ENCODE measurements at regions not wholly inside any gene's neighbourhood (a gene's known extent, or its start where the extent isn't known, plus 50 kb on each side); places are given as distances from the start of the nearest gene placed in this dataset.
A peak's percentile ranks its signal among the peaks of the same experiment; 100 is the strongest.

DNA sequence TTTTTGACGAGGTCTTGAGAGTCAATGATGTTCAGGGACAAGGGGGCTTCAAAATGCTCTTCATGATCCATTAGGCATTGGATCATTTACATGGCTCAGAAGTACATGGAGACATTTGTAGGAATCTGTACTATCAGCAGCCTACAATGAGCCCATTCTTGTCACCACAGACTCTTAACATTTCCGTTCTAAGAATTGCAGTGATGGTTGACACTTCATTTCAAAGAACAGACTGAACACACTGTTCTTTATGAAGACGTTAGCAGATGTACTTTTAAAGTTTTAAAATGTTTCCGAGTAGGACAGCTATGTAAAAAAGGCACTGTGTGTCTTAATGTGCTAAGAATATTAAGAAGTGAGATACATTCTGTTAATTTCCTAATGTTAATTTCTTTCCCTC is 97.3 kb upstream of the GOT2 start:
- no peaks in the 10 kb centered on the region for H3K9me3 ChIP-seq (ENCODE audit: control insufficient read depth, insufficient read depth, low read length)
- no CpG with 5 or more reads among the region's 4 CpGs for WGBS (ENCODE audit: insufficient coverage, insufficient read length)
- no peaks in the 10 kb centered on the region for H3K36me3 ChIP-seq (ENCODE audit: control insufficient read depth, insufficient read depth, low read length)
- H3K27me3 ChIP-seq (ENCODE audit: control insufficient read depth, insufficient read depth, low read length), result no peaks in the 10 kb centered on the region
- H3K4me3 ChIP-seq (ENCODE audit: low read length), result no peak overlapping the region
- no peaks in the 10 kb centered on the region for H3K4me1 ChIP-seq (ENCODE audit: control insufficient read depth, insufficient read depth, low read length)
- no peak for DNase-seq (ENCODE audit: low read depth, low spot score)
- no peak overlapping the region for H3K27ac ChIP-seq (ENCODE audit: low read length)

DNA sequence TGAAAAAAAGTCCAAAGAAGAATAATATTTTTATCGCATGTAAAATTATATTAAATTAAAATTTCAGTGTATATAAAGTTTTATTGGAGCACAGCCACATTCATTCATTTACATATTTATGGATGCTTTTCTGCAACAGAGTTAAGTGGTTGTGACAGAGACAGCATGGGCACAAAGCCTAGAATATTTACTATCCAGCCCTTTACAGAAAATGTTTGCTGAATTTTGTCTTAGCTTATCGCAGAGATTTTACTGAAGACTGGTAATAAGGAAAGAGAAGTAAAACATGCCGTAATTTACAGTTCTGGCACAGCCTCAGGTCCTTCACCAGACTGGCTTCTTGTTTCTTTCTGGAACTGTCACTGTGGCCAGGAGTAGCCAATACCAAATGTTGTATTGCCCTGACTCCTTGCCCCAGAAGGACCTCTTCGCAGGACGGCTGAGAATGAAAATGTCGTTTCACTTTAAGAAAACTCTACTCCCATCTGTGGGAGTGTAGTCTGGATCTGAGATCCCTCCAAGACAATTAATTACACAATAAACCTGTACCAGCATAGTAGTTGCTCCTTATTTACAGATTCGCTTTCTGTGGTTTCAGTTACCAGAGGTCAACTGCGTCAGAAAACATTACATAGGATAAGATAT is 94.9 kb upstream of the GOT2 start:
- no peak for DNase-seq (ENCODE audit: low read depth, low spot score)
- Histone ChIP-seq H3K4me3 (ENCODE audit: low read length) (no peak overlapping the region), H3K27me3 (ENCODE audit: control insufficient read depth, insufficient read depth, low read length) (no peaks in the 10 kb centered on the region), H3K4me1 (ENCODE audit: control insufficient read depth, insufficient read depth, low read length) (no peaks in the 10 kb centered on the region), H3K36me3 (ENCODE audit: control insufficient read depth, insufficient read depth, low read length) (no peaks in the 10 kb centered on the region), H3K27ac (ENCODE audit: low read length) (no peak overlapping the region), H3K9me3 (ENCODE audit: control insufficient read depth, insufficient read depth, low read length) (no peaks in the 10 kb centered on the region)
- WGBS (ENCODE audit: insufficient coverage, insufficient read length), result no CpG with 5 or more reads among the region's 8 CpGs

DNA sequence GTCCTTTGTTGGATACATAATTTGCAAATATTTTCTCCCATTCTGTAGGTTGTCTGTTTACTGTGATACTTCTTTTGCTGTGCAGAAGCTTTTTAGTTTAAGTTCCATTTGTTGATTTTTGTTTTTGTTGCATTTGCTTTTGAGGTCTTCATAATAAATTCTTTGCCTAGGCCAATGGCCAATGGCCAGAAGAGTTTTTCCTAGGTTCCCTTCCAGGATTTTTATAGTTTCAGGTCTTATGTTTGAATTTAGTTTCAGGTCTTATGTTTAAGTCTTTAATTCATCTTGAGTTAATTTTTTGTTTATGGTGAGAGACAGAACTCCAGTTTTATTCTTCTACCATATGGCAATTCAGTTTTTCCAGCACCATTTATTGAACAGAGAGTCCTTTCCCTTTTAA is 90.1 kb upstream of the GOT2 start:
- Histone ChIP-seq H3K27ac (ENCODE audit: low read length) (no peak overlapping the region), H3K4me1 (ENCODE audit: control insufficient read depth, insufficient read depth, low read length) (no peaks in the 10 kb centered on the region), H3K36me3 (ENCODE audit: control insufficient read depth, insufficient read depth, low read length) (no peaks in the 10 kb centered on the region), H3K27me3 (ENCODE audit: control insufficient read depth, insufficient read depth, low read length) (no peaks in the 10 kb centered on the region), H3K4me3 (ENCODE audit: low read length) (no peak overlapping the region), H3K9me3 (ENCODE audit: control insufficient read depth, insufficient read depth, low read length) (no peaks in the 10 kb centered on the region)
- no peak for DNase-seq (ENCODE audit: low read depth, low spot score)

DNA sequence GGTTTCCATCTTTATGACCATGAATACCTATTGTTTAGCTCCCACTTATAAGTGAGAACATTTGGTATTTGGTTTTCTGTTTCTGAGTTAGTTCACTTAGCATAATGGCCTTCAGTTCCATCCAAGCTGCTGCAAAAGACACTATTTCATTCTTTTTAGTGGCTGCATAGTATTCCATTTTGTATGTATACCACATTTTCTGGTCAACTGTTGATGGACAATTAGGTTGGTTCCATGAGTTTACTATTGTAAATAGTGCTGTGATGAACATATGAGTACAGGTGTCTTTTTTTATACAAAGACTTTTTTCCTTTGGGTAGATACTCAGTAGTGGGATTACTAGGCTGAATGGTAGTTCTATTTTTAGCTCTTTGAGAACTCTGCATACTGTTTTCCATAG is 87.8 kb upstream of the GOT2 start:
- no peak for DNase-seq (ENCODE audit: low read depth, low spot score)
- H3K4me1 ChIP-seq (ENCODE audit: control insufficient read depth, insufficient read depth, low read length), result no peaks in the 10 kb centered on the region
- no peak overlapping the region for H3K4me3 ChIP-seq (ENCODE audit: low read length)
- H3K27ac ChIP-seq (ENCODE audit: low read length), result no peak overlapping the region
- H3K9me3 ChIP-seq (ENCODE audit: control insufficient read depth, insufficient read depth, low read length), result no peaks in the 10 kb centered on the region
- H3K36me3 ChIP-seq (ENCODE audit: control insufficient read depth, insufficient read depth, low read length), result no peaks in the 10 kb centered on the region
- H3K27me3 ChIP-seq (ENCODE audit: control insufficient read depth, insufficient read depth, low read length), result no peaks in the 10 kb centered on the region

DNA sequence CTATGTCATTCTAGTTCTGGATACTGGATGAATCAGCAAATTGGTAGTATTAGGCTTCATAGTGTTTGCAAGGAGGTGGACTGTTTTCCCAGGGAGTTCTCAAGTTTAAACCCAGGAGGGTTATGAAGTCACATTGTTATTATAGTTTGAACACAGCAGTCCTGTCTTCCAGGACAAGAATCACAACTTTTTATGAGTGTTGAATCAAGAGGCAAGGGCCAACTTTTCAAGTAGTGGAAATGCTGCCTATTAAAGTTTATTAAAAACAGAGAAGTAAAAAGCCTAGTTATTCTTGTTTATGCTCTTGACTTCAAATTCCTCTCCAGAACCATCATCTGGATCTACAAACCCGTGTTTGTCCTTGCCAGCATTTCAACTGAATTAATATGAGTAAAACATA is 86.3 kb upstream of the GOT2 start:
- no peaks in the 10 kb centered on the region for H3K27me3 ChIP-seq (ENCODE audit: control insufficient read depth, insufficient read depth, low read length)
- no peaks in the 10 kb centered on the region for H3K4me1 ChIP-seq (ENCODE audit: control insufficient read depth, insufficient read depth, low read length)
- H3K27ac ChIP-seq (ENCODE audit: low read length), result no peak overlapping the region
- no CpG with 5 or more reads among the region's 1 CpG for WGBS (ENCODE audit: insufficient coverage, insufficient read length)
- no peak overlapping the region for H3K4me3 ChIP-seq (ENCODE audit: low read length)
- no peak for DNase-seq (ENCODE audit: low read depth, low spot score)
- H3K36me3 ChIP-seq (ENCODE audit: control insufficient read depth, insufficient read depth, low read length), result no peaks in the 10 kb centered on the region
- no peaks in the 10 kb centered on the region for H3K9me3 ChIP-seq (ENCODE audit: control insufficient read depth, insufficient read depth, low read length)

DNA sequence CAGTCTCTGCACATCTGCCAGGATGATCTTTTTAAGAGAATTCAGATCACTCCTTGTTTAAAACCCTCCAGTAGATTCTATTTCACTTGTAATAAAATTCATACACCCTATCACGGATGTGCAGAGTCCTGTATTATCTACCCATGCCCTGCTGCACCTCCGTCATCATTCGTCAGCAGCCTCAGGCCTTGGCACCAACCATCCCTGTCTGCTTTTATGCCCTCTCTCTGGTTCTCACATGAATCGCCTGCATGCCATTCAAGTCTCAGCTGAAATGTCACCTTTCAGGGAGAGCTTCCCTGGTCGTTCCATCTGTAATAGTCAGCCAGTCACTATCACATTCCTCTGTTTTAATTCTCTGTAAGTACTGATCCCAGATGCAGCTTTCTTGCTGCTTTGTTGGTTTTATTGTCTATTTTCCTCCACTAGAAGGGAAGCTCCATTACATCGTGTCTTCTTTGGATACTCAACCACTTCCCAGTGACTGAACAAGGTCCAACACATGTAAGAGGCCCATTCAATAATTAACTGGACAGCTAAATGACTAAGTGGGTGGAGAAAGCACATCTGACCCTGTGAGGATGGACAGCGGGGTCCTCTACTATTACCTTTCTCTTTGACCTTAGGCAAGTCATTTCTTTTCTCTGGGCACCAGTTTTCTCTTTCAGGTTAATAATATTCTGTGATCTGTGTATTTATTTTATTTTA is 81.2 kb upstream of the GOT2 start:
- Histone ChIP-seq H3K27me3 (ENCODE audit: control insufficient read depth, insufficient read depth, low read length) (no peaks in the 10 kb centered on the region), H3K4me1 (ENCODE audit: control insufficient read depth, insufficient read depth, low read length) (no peaks in the 10 kb centered on the region), H3K9me3 (ENCODE audit: control insufficient read depth, insufficient read depth, low read length) (no peaks in the 10 kb centered on the region), H3K4me3 (ENCODE audit: low read length) (no peak overlapping the region), H3K36me3 (ENCODE audit: control insufficient read depth, insufficient read depth, low read length) (no peaks in the 10 kb centered on the region), H3K27ac (ENCODE audit: low read length) (no peak overlapping the region)
- no peak for DNase-seq (ENCODE audit: low read depth, low spot score)
- no CpG with 5 or more reads among the region's 7 CpGs for WGBS (ENCODE audit: insufficient coverage, insufficient read length)

DNA sequence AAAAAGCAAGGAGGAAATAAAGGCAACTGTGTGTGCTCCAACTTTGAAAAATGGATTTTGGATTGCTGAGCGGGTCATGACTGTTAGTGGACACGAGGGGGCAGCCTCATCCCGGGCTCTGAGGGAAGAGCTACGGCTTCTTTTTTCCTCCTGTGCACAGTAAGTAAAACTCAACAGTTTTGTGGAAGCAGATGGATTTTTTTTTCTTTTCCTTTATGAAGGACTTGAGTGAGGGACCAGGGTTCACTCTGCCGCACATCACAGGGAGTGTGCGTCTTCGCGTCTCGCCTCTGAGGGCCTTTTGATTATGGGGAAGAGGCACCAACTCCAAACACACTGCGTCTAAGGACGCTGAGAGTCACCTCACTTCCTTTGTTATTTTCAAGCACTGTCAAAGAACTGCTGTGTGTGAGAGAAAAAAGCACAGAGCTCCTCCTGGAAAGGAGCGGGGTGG is 80.3 kb upstream of the GOT2 start:
- Histone ChIP-seq H3K27me3 (ENCODE audit: control insufficient read depth, insufficient read depth, low read length) (no peaks in the 10 kb centered on the region), H3K4me3 (ENCODE audit: low read length) (peak overlapping the region; percentile 2; the same call in 1 of the 2 replicates), H3K9me3 (ENCODE audit: control insufficient read depth, insufficient read depth, low read length) (no peaks in the 10 kb centered on the region), H3K27ac (ENCODE audit: low read length) (no peak overlapping the region), H3K4me1 (ENCODE audit: control insufficient read depth, insufficient read depth, low read length) (no peaks in the 10 kb centered on the region), H3K36me3 (ENCODE audit: control insufficient read depth, insufficient read depth, low read length) (no peaks in the 10 kb centered on the region)
- no peak for DNase-seq (ENCODE audit: low read depth, low spot score)
- WGBS (ENCODE audit: insufficient coverage, insufficient read length), result no CpG with 5 or more reads among the region's 12 CpGs

DNA sequence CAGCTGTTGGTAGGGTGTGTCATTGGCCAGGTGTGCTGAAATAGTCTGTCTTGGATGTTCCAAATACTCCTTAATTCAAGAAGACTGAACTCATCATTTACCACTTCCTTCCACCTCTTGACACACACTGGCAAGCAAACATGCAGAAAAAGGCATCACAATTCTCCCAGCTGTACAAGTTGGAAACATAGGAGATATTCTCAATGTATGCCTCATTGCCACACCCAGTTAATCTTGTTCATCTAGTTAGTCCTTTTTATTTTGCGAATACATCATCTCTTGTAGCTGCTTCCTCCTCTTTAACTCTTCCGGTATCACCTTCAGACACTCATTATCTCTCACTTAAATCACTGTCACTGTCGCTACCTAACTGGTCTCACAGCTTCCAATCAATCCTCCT is 75.1 kb upstream of the GOT2 start:
- Histone ChIP-seq H3K27me3 (ENCODE audit: control insufficient read depth, insufficient read depth, low read length) (no peaks in the 10 kb centered on the region), H3K27ac (ENCODE audit: low read length) (no peak overlapping the region), H3K4me1 (ENCODE audit: control insufficient read depth, insufficient read depth, low read length) (no peaks in the 10 kb centered on the region), H3K36me3 (ENCODE audit: control insufficient read depth, insufficient read depth, low read length) (no peaks in the 10 kb centered on the region), H3K9me3 (ENCODE audit: control insufficient read depth, insufficient read depth, low read length) (no peaks in the 10 kb centered on the region), H3K4me3 (ENCODE audit: low read length) (no peak overlapping the region)
- WGBS (ENCODE audit: insufficient coverage, insufficient read length), result no CpG with 5 or more reads among the region's 3 CpGs
- no peak for DNase-seq (ENCODE audit: low read depth, low spot score)

DNA sequence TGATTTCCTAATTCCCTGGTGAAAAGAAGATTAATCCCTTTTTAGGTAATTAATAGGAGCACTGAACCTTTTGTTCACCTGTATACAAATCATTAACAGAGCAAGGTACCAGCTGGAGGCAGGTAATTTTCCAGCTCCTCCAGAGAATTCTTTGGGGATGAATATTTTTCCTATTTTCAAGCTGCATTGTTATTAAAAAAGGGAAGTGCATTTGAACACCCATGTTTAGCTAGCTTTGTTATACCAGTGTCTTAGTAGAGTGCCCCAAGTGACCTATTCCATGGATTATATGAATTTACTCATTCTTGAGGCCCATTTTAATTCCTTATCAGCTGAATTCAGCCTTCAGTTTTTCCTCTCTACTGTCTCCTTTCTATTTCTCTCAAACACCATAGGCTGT is 73.2 kb upstream of the GOT2 start:
- no peak overlapping the region for H3K27ac ChIP-seq (ENCODE audit: low read length)
- H3K4me1 ChIP-seq (ENCODE audit: control insufficient read depth, insufficient read depth, low read length), result no peaks in the 10 kb centered on the region
- no peaks in the 10 kb centered on the region for H3K9me3 ChIP-seq (ENCODE audit: control insufficient read depth, insufficient read depth, low read length)
- DNase-seq (ENCODE audit: low read depth, low spot score), result no peak
- no peak overlapping the region for H3K4me3 ChIP-seq (ENCODE audit: low read length)
- no peaks in the 10 kb centered on the region for H3K36me3 ChIP-seq (ENCODE audit: control insufficient read depth, insufficient read depth, low read length)
- H3K27me3 ChIP-seq (ENCODE audit: control insufficient read depth, insufficient read depth, low read length), result no peaks in the 10 kb centered on the region

DNA sequence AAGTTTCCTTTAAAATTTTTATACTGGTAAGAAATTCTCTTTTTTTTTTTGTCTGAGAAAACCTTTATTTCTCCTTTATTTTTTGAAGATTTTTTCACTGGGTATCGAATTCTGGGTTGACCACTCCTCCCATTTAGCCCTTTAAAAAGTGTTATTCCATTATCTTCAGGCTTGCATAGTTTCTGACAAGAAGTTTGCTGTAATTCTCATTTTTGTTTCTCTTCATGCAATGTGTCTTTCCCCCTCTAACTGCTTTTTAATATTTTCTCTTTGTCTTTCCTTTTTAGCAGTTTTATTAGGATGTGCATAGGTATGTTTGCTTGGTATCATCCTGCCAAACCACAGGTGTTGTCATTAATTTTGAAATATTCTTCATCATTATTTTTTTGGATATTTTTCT is 67.7 kb upstream of the GOT2 start:
- no peaks in the 10 kb centered on the region for H3K36me3 ChIP-seq (ENCODE audit: control insufficient read depth, insufficient read depth, low read length)
- H3K27ac ChIP-seq (ENCODE audit: low read length), result no peak overlapping the region
- H3K27me3 ChIP-seq (ENCODE audit: control insufficient read depth, insufficient read depth, low read length), result no peaks in the 10 kb centered on the region
- WGBS (ENCODE audit: insufficient coverage, insufficient read length), result no CpG with 5 or more reads among the region's 1 CpG
- no peaks in the 10 kb centered on the region for H3K4me1 ChIP-seq (ENCODE audit: control insufficient read depth, insufficient read depth, low read length)
- DNase-seq (ENCODE audit: low read depth, low spot score), result no peak
- no peak overlapping the region for H3K4me3 ChIP-seq (ENCODE audit: low read length)
- H3K9me3 ChIP-seq (ENCODE audit: control insufficient read depth, insufficient read depth, low read length), result no peaks in the 10 kb centered on the region

DNA sequence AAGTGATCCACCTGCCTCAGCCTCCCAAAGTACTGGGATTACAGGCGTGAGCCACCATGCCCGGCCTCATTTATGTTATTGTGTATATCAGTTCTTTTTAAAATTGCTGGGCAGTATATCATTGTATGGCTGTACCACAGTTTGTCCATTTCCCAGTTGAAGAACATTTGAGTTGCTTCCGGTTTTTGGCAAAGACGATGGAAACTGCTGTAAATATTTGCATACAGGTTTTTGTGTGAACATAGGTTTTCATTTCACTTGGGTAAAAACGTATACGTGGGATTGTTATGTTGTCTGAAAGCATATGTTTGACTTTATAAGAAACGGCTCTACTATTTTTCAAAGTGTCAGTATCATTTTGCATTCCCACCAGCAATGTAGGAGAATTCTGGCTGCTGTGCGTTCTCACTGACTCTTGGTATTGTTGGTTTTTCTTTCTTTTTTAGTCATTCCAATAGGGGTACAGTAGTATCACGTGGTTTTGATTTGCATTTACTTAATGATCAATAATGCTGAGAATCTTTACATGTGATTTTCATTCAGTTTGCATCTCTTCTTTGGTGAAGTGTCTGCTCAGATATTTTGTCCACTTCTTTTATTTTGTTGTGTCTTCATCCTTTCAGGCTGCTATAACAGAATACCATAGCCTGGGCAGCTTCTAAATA is 63.2 kb upstream of the GOT2 start:
- no peak overlapping the region for H3K27ac ChIP-seq (ENCODE audit: low read length)
- no peaks in the 10 kb centered on the region for H3K27me3 ChIP-seq (ENCODE audit: control insufficient read depth, insufficient read depth, low read length)
- no CpG with 5 or more reads among the region's 9 CpGs for WGBS (ENCODE audit: insufficient coverage, insufficient read length)
- no peaks in the 10 kb centered on the region for H3K4me1 ChIP-seq (ENCODE audit: control insufficient read depth, insufficient read depth, low read length)
- DNase-seq (ENCODE audit: low read depth, low spot score), result no peak
- H3K4me3 ChIP-seq (ENCODE audit: low read length), result no peak overlapping the region
- H3K9me3 ChIP-seq (ENCODE audit: control insufficient read depth, insufficient read depth, low read length), result no peaks in the 10 kb centered on the region
- no peaks in the 10 kb centered on the region for H3K36me3 ChIP-seq (ENCODE audit: control insufficient read depth, insufficient read depth, low read length)
